GM23338 (cell line): ENCODE measurements at regions not wholly inside any gene's neighbourhood (a gene's known extent, or its start where the extent isn't known, plus 50 kb on each side); places are given as distances from the start of the nearest gene placed in this dataset.
A peak's percentile ranks its signal among the peaks of the same experiment; 100 is the strongest.

Experiments
- ATAC-seq: fragments of 200-7000 bp; cut with Tn5 transposase; 3 replicates; pipeline ENCODE4 v1.9.1; 2020
- DNase-seq: peaks from one replicate; pipeline ENCODE4 v3.0.0-alpha.2; 2015; ENCODE audit warnings: low spot score
- H2AFZ ChIP-seq: fragments of 200-600 bp; sonication (generic); 2 replicates; pipeline ENCODE4 v1.8.0; 2016; ENCODE audit warnings: antibody characterized with exemption, mild to moderate bottlenecking, moderate library complexity
- H3F3A ChIP-seq: fragments of 200-600 bp; sonication (generic); replicated peaks from 2 replicates; pipeline ENCODE4 v1.8.0; 2017; ENCODE audit warnings: antibody characterized with exemption, mixed run types, low read depth
- H3K27ac ChIP-seq: fragments of 200-600 bp; sonication (generic); 2 replicates; pipeline ENCODE4 v1.6.1; 2016; ENCODE audit warnings: low read depth
- H3K27me3 ChIP-seq: fragments of 200-600 bp; sonication (generic); 2 replicates; pipeline ENCODE4 v1.8.0; 2016; ENCODE audit warnings: mild to moderate bottlenecking, mixed run types, moderate library complexity; ENCODE audit not compliant: insufficient read depth
- H3K36me3 ChIP-seq: fragments of 200-600 bp; sonication (generic); 2 replicates; pipeline ENCODE4 v1.8.0; 2016; ENCODE audit warnings: mild to moderate bottlenecking; ENCODE audit not compliant: insufficient read depth
- H3K4me1 ChIP-seq: fragments of 200-600 bp; sonication (generic); 2 replicates; pipeline ENCODE4 v1.8.0; 2016; ENCODE audit warnings: mild to moderate bottlenecking, moderate library complexity; ENCODE audit not compliant: insufficient read depth
- H3K4me2 ChIP-seq: fragments of 200-600 bp; sonication (generic); 2 replicates; pipeline ENCODE4 v1.7.1; 2017; ENCODE audit warnings: mixed run types
- H3K4me3 ChIP-seq: fragments of 200-600 bp; sonication (generic); 2 replicates; pipeline ENCODE4 v1.6.1; 2016; ENCODE audit warnings: mixed run types
- H3K79me2 ChIP-seq: fragments of 200-600 bp; sonication (generic); replicated peaks from 2 replicates; pipeline ENCODE4 v1.8.0; 2017; ENCODE audit warnings: mild to moderate bottlenecking; ENCODE audit not compliant: insufficient read depth
- H3K9me2 ChIP-seq: fragments of 200-600 bp; sonication (generic); 2 replicates; pipeline ENCODE4 v1.8.0; 2017; ENCODE audit not compliant: insufficient read depth
- H4K20me1 ChIP-seq: fragments of 200-600 bp; sonication (generic); replicated peaks from 2 replicates; pipeline ENCODE4 v1.8.0; 2017; ENCODE audit warnings: mild to moderate bottlenecking; ENCODE audit not compliant: insufficient read depth
- H3K27ac Mint-ChIP-seq: 2 replicates; pipeline ENCODE4 v1.8.0; 2020; ENCODE audit warnings: inconsistent platforms, mild to moderate bottlenecking, moderate library complexity, mixed read lengths
- H3K27me3 Mint-ChIP-seq: 3 replicates; pipeline ENCODE4 v1.8.0; 2022; ENCODE audit warnings: low read depth, mild to moderate bottlenecking, moderate library complexity, mixed read lengths, inconsistent platforms; ENCODE audit not compliant: insufficient read depth, poor library complexity
- H3K36me3 Mint-ChIP-seq: 3 replicates; pipeline ENCODE4 v1.8.0; 2021; ENCODE audit warnings: low read depth, mild to moderate bottlenecking, inconsistent platforms, moderate library complexity, mixed read lengths
- H3K4me1 Mint-ChIP-seq: 3 replicates; pipeline ENCODE4 v1.8.0; 2020; ENCODE audit warnings: mild to moderate bottlenecking, inconsistent platforms, mixed read lengths
- H3K4me3 Mint-ChIP-seq: 3 replicates; pipeline ENCODE4 v1.8.0; 2021; ENCODE audit warnings: moderate library complexity, mild to moderate bottlenecking, inconsistent platforms, mixed read lengths
- H3K9me3 Mint-ChIP-seq: 3 replicates; pipeline ENCODE4 v1.8.0; 2020; ENCODE audit warnings: moderate library complexity, mild to moderate bottlenecking, inconsistent platforms, mixed read lengths
- CREB1 ChIP-seq: fragments of 250-450 bp; sonication (Bioruptor Pico); IDR thresholded peaks from 2 replicates; pipeline ENCODE4 v1.5.0; 2020; ENCODE audit warnings: low read depth, mild to moderate bottlenecking, moderate library complexity
- EZH2 ChIP-seq: fragments of 200-600 bp; sonication (generic); IDR thresholded peaks from one replicate; pipeline ENCODE4 v1.8.0; 2017; ENCODE audit warnings: antibody characterized with exemption, mild to moderate bottlenecking, low read depth; ENCODE audit not compliant: unreplicated experiment
- EZH2phosphoT487 ChIP-seq: fragments of 200-600 bp; sonication (generic); IDR thresholded peaks from one replicate; pipeline ENCODE4 v1.8.1; 2018; ENCODE audit warnings: antibody characterized with exemption; ENCODE audit not compliant: unreplicated experiment
- JUNB ChIP-seq: IDR thresholded peaks from one replicate; pipeline ENCODE4 v1.6.1; 2016; ENCODE audit warnings: antibody characterized with exemption; ENCODE audit not compliant: unreplicated experiment
- NANOG ChIP-seq: IDR thresholded peaks from 2 replicates; pipeline ENCODE4 v1.6.1; 2016; ENCODE audit warnings: antibody characterized with exemption, borderline replicate concordance
- POLR2AphosphoS5 ChIP-seq: IDR thresholded peaks from 2 replicates; pipeline ENCODE4 v1.6.1; 2016; ENCODE audit warnings: antibody characterized with exemption, low read depth
- STAT1 ChIP-seq: IDR thresholded peaks from one replicate; pipeline ENCODE4 v1.6.1; 2016; ENCODE audit warnings: antibody characterized with exemption; ENCODE audit not compliant: unreplicated experiment
- ZNF114 ChIP-seq: fragments of 250-450 bp; sonication (Bioruptor Pico); IDR thresholded peaks from 2 replicates; pipeline ENCODE4 v1.5.0; 2020; ENCODE audit warnings: mild to moderate bottlenecking, moderate library complexity
- ZNF331 ChIP-seq: fragments of 250-450 bp; sonication (Bioruptor Pico); IDR thresholded peaks from 2 replicates; pipeline ENCODE4 v1.5.0; 2020; ENCODE audit warnings: low read depth, mild to moderate bottlenecking, moderate library complexity
- TF ChIP-seq, protein P1 (sequence below): fragments of 250-450 bp; sonication (Bioruptor Pico); IDR thresholded peaks from 2 replicates; pipeline ENCODE4 v1.5.0; 2020; ENCODE audit warnings: mild to moderate bottlenecking, moderate library complexity
- TF ChIP-seq, protein P2 (sequence below), 2 experiments: fragments of 200-600 bp in 1 of 2; sonication (generic) in 1 of 2; conservative IDR thresholded peaks; 2 replicates each; pipeline versions ENCODE4 v1.5.1 to v1.6.1; 2016 to 2017; ENCODE audit warnings: antibody characterized with exemption in 2 of 2, low read depth in 2 of 2, mild to moderate bottlenecking in 2 of 2, moderate library complexity in 1 of 2
- TF ChIP-seq, protein P3 (sequence below): IDR thresholded peaks from one replicate; pipeline ENCODE4 v1.6.1; 2018; ENCODE audit warnings: antibody characterized with exemption; ENCODE audit not compliant: unreplicated experiment

DNA sequence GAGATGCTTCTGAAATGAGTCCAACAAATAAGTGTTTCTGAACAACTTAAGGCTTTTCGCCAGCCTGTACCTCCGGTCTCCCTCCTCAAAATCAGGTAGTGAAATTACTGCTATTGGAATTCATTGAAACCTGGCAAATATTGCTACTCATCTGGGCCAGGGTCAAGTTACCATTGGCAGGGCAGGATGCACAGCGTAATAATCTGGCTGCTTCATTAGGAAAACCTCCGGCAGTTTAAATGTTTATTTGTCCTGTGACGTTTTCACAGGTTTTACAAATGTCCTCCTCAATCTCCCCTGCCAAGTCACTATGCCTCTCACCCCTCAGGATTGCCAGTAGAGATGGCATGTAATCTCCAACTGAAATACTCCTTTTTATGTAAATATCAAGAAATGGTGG, 92.6 kb upstream of the KDR start:
- no peaks in the 10 kb centered on the region for H3K79me2 ChIP-seq
- no peaks in the 10 kb centered on the region for H3K4me1 ChIP-seq
- H3K27ac ChIP-seq, result no peak overlapping the region
- no peak overlapping the region for H3K4me3 ChIP-seq
- H3F3A ChIP-seq, result no peaks in the 10 kb centered on the region
- H4K20me1 ChIP-seq, result no peaks in the 10 kb centered on the region
- H3K27ac Mint-ChIP-seq, result no peak overlapping the region
- H3K9me2 ChIP-seq, result no peaks in the 10 kb centered on the region
- no peaks in the 10 kb centered on the region for H3K36me3 Mint-ChIP-seq
- TF ChIP-seq ZNF114 (CRISPR knock-in tag) (no peak), ZNF331 (no peak), STAT1 (no peak)
- DNase-seq (no peak), ATAC-seq (no peak)
- no peaks in the 10 kb centered on the region for H3K27me3 ChIP-seq
- H3K4me3 Mint-ChIP-seq, result no peak overlapping the region
- H3K9me3 Mint-ChIP-seq, result no peaks in the 10 kb centered on the region
- peaks cover 14% of the 10 kb centered on the region for H3K4me1 Mint-ChIP-seq
- H3K4me2 ChIP-seq, result no peak overlapping the region
- H2AFZ ChIP-seq, result peak overlapping the region; percentile 70
- H3K27me3 Mint-ChIP-seq, result no peaks in the 10 kb centered on the region
- H3K36me3 ChIP-seq, result no peaks in the 10 kb centered on the region

- peaks cover 29% of the 10 kb centered on the region for H3K9me3 Mint-ChIP-seq
- no peak for ATAC-seq
- no peaks in the 10 kb centered on the region for H3K4me1 ChIP-seq
- TF ChIP-seq, protein P1, sequence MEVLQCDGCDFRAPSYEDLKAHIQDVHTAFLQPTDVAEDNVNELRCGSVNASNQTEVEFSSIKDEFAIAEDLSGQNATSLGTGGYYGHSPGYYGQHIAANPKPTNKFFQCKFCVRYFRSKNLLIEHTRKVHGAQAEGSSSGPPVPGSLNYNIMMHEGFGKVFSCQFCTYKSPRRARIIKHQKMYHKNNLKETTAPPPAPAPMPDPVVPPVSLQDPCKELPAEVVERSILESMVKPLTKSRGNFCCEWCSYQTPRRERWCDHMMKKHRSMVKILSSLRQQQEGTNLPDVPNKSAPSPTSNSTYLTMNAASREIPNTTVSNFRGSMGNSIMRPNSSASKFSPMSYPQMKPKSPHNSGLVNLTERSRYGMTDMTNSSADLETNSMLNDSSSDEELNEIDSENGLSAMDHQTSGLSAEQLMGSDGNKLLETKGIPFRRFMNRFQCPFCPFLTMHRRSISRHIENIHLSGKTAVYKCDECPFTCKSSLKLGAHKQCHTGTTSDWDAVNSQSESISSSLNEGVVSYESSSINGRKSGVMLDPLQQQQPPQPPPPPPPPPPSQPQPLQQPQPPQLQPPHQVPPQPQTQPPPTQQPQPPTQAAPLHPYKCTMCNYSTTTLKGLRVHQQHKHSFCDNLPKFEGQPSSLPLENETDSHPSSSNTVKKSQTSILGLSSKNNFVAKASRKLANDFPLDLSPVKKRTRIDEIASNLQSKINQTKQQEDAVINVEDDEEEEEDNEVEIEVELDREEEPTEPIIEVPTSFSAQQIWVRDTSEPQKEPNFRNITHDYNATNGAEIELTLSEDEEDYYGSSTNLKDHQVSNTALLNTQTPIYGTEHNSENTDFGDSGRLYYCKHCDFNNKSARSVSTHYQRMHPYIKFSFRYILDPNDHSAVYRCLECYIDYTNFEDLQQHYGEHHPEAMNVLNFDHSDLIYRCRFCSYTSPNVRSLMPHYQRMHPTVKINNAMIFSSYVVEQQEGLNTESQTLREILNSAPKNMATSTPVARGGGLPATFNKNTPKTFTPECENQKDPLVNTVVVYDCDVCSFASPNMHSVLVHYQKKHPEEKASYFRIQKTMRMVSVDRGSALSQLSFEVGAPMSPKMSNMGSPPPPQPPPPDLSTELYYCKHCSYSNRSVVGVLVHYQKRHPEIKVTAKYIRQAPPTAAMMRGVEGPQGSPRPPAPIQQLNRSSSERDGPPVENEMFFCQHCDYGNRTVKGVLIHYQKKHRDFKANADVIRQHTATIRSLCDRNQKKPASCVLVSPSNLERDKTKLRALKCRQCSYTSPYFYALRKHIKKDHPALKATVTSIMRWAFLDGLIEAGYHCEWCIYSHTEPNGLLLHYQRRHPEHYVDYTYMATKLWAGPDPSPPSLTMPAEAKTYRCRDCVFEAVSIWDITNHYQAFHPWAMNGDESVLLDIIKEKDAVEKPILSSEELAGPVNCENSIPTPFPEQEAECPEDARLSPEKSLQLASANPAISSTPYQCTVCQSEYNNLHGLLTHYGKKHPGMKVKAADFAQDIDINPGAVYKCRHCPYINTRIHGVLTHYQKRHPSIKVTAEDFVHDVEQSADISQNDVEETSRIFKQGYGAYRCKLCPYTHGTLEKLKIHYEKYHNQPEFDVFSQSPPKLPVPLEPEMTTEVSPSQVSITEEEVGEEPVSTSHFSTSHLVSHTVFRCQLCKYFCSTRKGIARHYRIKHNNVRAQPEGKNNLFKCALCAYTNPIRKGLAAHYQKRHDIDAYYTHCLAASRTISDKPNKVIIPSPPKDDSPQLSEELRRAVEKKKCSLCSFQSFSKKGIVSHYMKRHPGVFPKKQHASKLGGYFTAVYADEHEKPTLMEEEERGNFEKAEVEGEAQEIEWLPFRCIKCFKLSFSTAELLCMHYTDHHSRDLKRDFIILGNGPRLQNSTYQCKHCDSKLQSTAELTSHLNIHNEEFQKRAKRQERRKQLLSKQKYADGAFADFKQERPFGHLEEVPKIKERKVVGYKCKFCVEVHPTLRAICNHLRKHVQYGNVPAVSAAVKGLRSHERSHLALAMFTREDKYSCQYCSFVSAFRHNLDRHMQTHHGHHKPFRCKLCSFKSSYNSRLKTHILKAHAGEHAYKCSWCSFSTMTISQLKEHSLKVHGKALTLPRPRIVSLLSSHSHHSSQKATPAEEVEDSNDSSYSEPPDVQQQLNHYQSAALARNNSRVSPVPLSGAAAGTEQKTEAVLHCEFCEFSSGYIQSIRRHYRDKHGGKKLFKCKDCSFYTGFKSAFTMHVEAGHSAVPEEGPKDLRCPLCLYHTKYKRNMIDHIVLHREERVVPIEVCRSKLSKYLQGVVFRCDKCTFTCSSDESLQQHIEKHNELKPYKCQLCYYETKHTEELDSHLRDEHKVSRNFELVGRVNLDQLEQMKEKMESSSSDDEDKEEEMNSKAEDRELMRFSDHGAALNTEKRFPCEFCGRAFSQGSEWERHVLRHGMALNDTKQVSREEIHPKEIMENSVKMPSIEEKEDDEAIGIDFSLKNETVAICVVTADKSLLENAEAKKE (CRISPR knock-in tag), result no peak
- TF ChIP-seq ZNF331 (no peak), NANOG (no peak), EZH2 (no peak), EZH2phosphoT487 (no peak), JUNB (no peak), ZNF114 (CRISPR knock-in tag) (no peak), STAT1 (no peak), CREB1 (CRISPR knock-in tag) (no peak), POLR2AphosphoS5 (no peak)
- TF ChIP-seq, protein P2, sequence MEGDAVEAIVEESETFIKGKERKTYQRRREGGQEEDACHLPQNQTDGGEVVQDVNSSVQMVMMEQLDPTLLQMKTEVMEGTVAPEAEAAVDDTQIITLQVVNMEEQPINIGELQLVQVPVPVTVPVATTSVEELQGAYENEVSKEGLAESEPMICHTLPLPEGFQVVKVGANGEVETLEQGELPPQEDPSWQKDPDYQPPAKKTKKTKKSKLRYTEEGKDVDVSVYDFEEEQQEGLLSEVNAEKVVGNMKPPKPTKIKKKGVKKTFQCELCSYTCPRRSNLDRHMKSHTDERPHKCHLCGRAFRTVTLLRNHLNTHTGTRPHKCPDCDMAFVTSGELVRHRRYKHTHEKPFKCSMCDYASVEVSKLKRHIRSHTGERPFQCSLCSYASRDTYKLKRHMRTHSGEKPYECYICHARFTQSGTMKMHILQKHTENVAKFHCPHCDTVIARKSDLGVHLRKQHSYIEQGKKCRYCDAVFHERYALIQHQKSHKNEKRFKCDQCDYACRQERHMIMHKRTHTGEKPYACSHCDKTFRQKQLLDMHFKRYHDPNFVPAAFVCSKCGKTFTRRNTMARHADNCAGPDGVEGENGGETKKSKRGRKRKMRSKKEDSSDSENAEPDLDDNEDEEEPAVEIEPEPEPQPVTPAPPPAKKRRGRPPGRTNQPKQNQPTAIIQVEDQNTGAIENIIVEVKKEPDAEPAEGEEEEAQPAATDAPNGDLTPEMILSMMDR (conservative IDR thresholded peaks at IDR 0.05; ENCODE audit: low read depth in 2 of 2), result no peak
- TF ChIP-seq, protein P3, sequence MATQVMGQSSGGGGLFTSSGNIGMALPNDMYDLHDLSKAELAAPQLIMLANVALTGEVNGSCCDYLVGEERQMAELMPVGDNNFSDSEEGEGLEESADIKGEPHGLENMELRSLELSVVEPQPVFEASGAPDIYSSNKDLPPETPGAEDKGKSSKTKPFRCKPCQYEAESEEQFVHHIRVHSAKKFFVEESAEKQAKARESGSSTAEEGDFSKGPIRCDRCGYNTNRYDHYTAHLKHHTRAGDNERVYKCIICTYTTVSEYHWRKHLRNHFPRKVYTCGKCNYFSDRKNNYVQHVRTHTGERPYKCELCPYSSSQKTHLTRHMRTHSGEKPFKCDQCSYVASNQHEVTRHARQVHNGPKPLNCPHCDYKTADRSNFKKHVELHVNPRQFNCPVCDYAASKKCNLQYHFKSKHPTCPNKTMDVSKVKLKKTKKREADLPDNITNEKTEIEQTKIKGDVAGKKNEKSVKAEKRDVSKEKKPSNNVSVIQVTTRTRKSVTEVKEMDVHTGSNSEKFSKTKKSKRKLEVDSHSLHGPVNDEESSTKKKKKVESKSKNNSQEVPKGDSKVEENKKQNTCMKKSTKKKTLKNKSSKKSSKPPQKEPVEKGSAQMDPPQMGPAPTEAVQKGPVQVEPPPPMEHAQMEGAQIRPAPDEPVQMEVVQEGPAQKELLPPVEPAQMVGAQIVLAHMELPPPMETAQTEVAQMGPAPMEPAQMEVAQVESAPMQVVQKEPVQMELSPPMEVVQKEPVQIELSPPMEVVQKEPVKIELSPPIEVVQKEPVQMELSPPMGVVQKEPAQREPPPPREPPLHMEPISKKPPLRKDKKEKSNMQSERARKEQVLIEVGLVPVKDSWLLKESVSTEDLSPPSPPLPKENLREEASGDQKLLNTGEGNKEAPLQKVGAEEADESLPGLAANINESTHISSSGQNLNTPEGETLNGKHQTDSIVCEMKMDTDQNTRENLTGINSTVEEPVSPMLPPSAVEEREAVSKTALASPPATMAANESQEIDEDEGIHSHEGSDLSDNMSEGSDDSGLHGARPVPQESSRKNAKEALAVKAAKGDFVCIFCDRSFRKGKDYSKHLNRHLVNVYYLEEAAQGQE, result no peak
Measured at GRCh38 chr4:55237839-55238238, 108.2 kb upstream of the SRD5A3 start.

More at GRCh38 chr4:55237839-55238238, 108.2 kb upstream of the SRD5A3 start:
- Histone ChIP-seq H3K36me3 (0 out of 2 replicates have a peak, but pooled peaks cover 6% of the 10 kb centered on the region), H3K4me2 (no peak overlapping the region), H4K20me1 (no peaks in the 10 kb centered on the region), H2AFZ (no peak overlapping the region), H3K79me2 (no peaks in the 10 kb centered on the region), H3K9me2 (0 out of 2 replicates have a peak, but pooled peaks cover 5% of the 10 kb centered on the region), H3F3A (no peaks in the 10 kb centered on the region), H3K27ac (no peak overlapping the region), H3K27me3 (no peaks in the 10 kb centered on the region), H3K4me3 (no peak overlapping the region)
- Mint-ChIP-seq H3K27me3 (no peaks in the 10 kb centered on the region), H3K4me1 (no peaks in the 10 kb centered on the region), H3K27ac (no peak overlapping the region), H3K4me3 (no peak overlapping the region), H3K36me3 (peaks cover 25% of the 10 kb centered on the region)
- no peak for DNase-seq
